HCT116 (cell line): ENCODE measurements at regions not wholly inside any gene's neighbourhood (a gene's known extent, or its start where the extent isn't known, plus 50 kb on each side); places are given as distances from the start of the nearest gene placed in this dataset.

Experiments
- ATAC-seq: fragments of 200-7000 bp; cut with Tn5 transposase; 2 replicates; pipeline ENCODE4 v1.9.1; 2020; ENCODE audit warnings: mild to moderate bottlenecking, moderate library complexity
- BruUV-seq: library from RNA; stranded (reverse); fragments of 400-500 nt; replicated peaks from 2 replicates; lab custom pipeline; 2021; lab: Mats Ljungman, UMichigan
- CTCF ChIA-PET: fragments of 300-600 bp; sonication (Branson Sonifier 250); formaldehyde crosslinking; loops from one replicate; lab custom pipeline; 2021; ENCODE audit warnings: antibody characterized with exemption; lab: Charles Lee
- POLR2A ChIA-PET: fragments of 300-600, 350-600 bp; sonication (Branson Sonifier 250); formaldehyde crosslinking; loops from one replicate; lab custom pipeline; 2021; ENCODE audit warnings: antibody characterized with exemption; lab: Charles Lee
- RAD21 ChIA-PET, 2 experiments: fragments of 300-600 bp; sonication (Branson Sonifier 250); formaldehyde crosslinking; loops; one replicate each; lab custom pipeline; 2023; ENCODE audit warnings: low total read pairs in 2 of 2; ENCODE audit not compliant: uncharacterized antibody in 2 of 2, unreplicated experiment in 2 of 2, low non-redundant PET in 1 of 2; lab: Charles Lee
- DNase-seq: peaks from one replicate; pipeline ENCODE4 v3.0.0-alpha.2; 2010; ENCODE audit warnings: low read depth, low spot score
- H2AFZ ChIP-seq: fragments of 200-600 bp; shearing (Covaris generic), sonication (generic); 2 replicates; pipeline ENCODE4 v1.6.1; 2017; ENCODE audit warnings: low read depth, mixed run types, mixed read lengths, antibody characterized with exemption, low read length; ENCODE audit not compliant: poor library complexity, severe bottlenecking
- H3K27ac ChIP-seq: 2 replicates; pipeline ENCODE4 v1.5.1; 2012; ENCODE audit warnings: low read depth, low read length
- H3K27me3 ChIP-seq: fragments of 200-600 bp; sonication (generic); 2 replicates; pipeline ENCODE4 v1.6.1; 2016; ENCODE audit warnings: mixed run types, low read length, mixed read lengths; ENCODE audit not compliant: insufficient read depth
- H3K36me3 ChIP-seq, 2 experiments: fragments of 200-500 bp in 1 of 2; fragments of 200-600 bp in 1 of 2; sonication (Bioruptor generic) in 1 of 2; sonication (generic) in 1 of 2; 2 replicates each; pipeline versions ENCODE4 v1.5.1 to v1.6.1; 2014 to 2016; ENCODE audit warnings: low read length in 2 of 2, inconsistent platforms in 1 of 2, mixed read lengths in 1 of 2, mixed run types in 1 of 2; ENCODE audit not compliant: insufficient read depth in 2 of 2, control insufficient read depth in 1 of 2
- H3K4me1 ChIP-seq, 2 experiments: fragments of 200-600 bp in 1 of 2; sonication (generic) in 1 of 2; 2 replicates each; pipeline versions ENCODE4 v1.5.1 to v1.6.1; 2012 to 2017; ENCODE audit warnings: low read length in 2 of 2, inconsistent platforms in 1 of 2, mild to moderate bottlenecking in 1 of 2, mixed read lengths in 1 of 2, mixed run types in 1 of 2, moderate library complexity in 1 of 2; ENCODE audit not compliant: insufficient read depth in 2 of 2, control insufficient read depth in 1 of 2
- H3K4me2 ChIP-seq: fragments of 200-600 bp; sonication (generic); 2 replicates; pipeline ENCODE4 v1.6.1; 2017; ENCODE audit warnings: mixed run types, low read length, mixed read lengths
- H3K4me3 ChIP-seq, 2 experiments: fragments of 200-600 bp in 1 of 2; sonication (generic) in 1 of 2; replicated peaks in 1 of 2; 2 replicates each; pipeline ENCODE4 v1.5.1; 2011 to 2016; ENCODE audit warnings: low read length in 2 of 2, control low read depth in 1 of 2, low read depth in 1 of 2, mild to moderate bottlenecking in 1 of 2, mixed read lengths in 1 of 2, mixed run types in 1 of 2
- H3K79me2 ChIP-seq: fragments of 200-600 bp; sonication (generic); 2 replicates; pipeline ENCODE4 v1.6.1; 2017; ENCODE audit warnings: mild to moderate bottlenecking, mixed run types, low read length, moderate library complexity, mixed read lengths; ENCODE audit not compliant: insufficient read depth
- H3K9ac ChIP-seq: fragments of 200-600 bp; sonication (generic); 2 replicates; pipeline ENCODE4 v1.6.1; 2016; ENCODE audit warnings: low read length, mixed read lengths
- H3K9me2 ChIP-seq: fragments of 200-600 bp; sonication (generic), shearing (Covaris generic); 2 replicates; pipeline ENCODE4 v1.6.1; 2017; ENCODE audit warnings: mixed run types, mild to moderate bottlenecking, moderate library complexity; ENCODE audit not compliant: insufficient read depth
- H3K9me3 ChIP-seq, 2 experiments: fragments of 200-500 bp in 1 of 2; fragments of 200-600 bp in 1 of 2; sonication (Bioruptor generic) in 1 of 2; sonication (generic) in 1 of 2; 2 replicates each; pipeline ENCODE4 v1.6.1; 2014 to 2017; ENCODE audit warnings: low read length in 2 of 2, mixed read lengths in 2 of 2, inconsistent platforms in 1 of 2, low read depth in 1 of 2, mild to moderate bottlenecking in 1 of 2, mixed run types in 1 of 2, moderate library complexity in 1 of 2; ENCODE audit not compliant: control insufficient read depth in 1 of 2, insufficient read depth in 1 of 2
- H4K20me1 ChIP-seq: fragments of 200-600 bp; sonication (generic), shearing (Covaris generic); 2 replicates; pipeline ENCODE4 v1.6.1; 2017; ENCODE audit warnings: mixed run types, mild to moderate bottlenecking, moderate library complexity; ENCODE audit not compliant: insufficient read depth
- ATF3 ChIP-seq: IDR thresholded peaks from 2 replicates; pipeline ENCODE4 v1.6.1; 2012
- CBX3 ChIP-seq: IDR thresholded peaks from 2 replicates; pipeline ENCODE4 v1.6.1; 2012; ENCODE audit warnings: low read depth
- CTCF ChIP-seq, 3 experiments: fragments of 200-600 bp in 1 of 3; sonication (generic) in 1 of 3; IDR thresholded peaks in 2 of 3; conservative IDR thresholded peaks in 1 of 3; 2 replicates each; pipeline ENCODE4 v1.5.1; 2012 to 2017; ENCODE audit warnings: low read depth in 2 of 3, low read length in 2 of 3, antibody characterized with exemption in 1 of 3, borderline replicate concordance in 1 of 3, control low read depth in 1 of 3, mild to moderate bottlenecking in 1 of 3, mixed read lengths in 1 of 3, mixed run types in 1 of 3, moderate library complexity in 1 of 3; ENCODE audit not compliant: insufficient read depth in 1 of 3
- EZH2 ChIP-seq: fragments of 200-600 bp; sonication (generic); IDR thresholded peaks from 2 replicates; pipeline ENCODE4 v1.6.1; 2017; ENCODE audit warnings: antibody characterized with exemption, mixed run types
- EZH2phosphoT487 ChIP-seq: fragments of 200-600 bp; IDR thresholded peaks from 2 replicates; pipeline ENCODE4 v1.6.1; 2018; ENCODE audit warnings: antibody characterized with exemption, borderline replicate concordance
- JUND ChIP-seq: IDR thresholded peaks from 2 replicates; pipeline ENCODE4 v1.6.1; 2012
- POLR2A ChIP-seq: IDR thresholded peaks from 2 replicates; pipeline ENCODE4 v1.7.0; 2011; ENCODE audit warnings: borderline replicate concordance; ENCODE audit not compliant: insufficient read depth, insufficient read length; ENCODE audit errors: extremely low read depth
- POLR2AphosphoS5 ChIP-seq: IDR thresholded peaks from 2 replicates; pipeline ENCODE4 v1.6.1; 2011; ENCODE audit warnings: mild to moderate bottlenecking, low read depth, low read length, moderate library complexity
- REST ChIP-seq: IDR thresholded peaks from 2 replicates; pipeline ENCODE4 v1.6.1; 2012; ENCODE audit warnings: low read depth
- SIN3A ChIP-seq: IDR thresholded peaks from 2 replicates; pipeline ENCODE4 v1.6.1; 2012; ENCODE audit warnings: low read depth
- SRF ChIP-seq: IDR thresholded peaks from 2 replicates; pipeline ENCODE4 v1.6.1; 2012; ENCODE audit warnings: low read depth
- TCF7L2 ChIP-seq: IDR thresholded peaks from 2 replicates; pipeline ENCODE4 v1.7.0; 2011; ENCODE audit warnings: borderline replicate concordance, inconsistent platforms; ENCODE audit not compliant: insufficient read depth, insufficient read length; ENCODE audit errors: extremely low read depth
- YY1 ChIP-seq: IDR thresholded peaks from 2 replicates; pipeline ENCODE4 v1.6.1; 2011; ENCODE audit warnings: low read length, low read depth, moderate library complexity, mild to moderate bottlenecking; ENCODE audit not compliant: insufficient replicate concordance; ENCODE audit errors: extremely low read depth
- ZFX ChIP-seq: fragments of 450-650 bp; IDR thresholded peaks from 2 replicates; pipeline ENCODE4 v1.6.1; 2017
- ZNF274 ChIP-seq: fragments of 200-500 bp; sonication (Bioruptor generic); IDR thresholded peaks from 2 replicates; pipeline ENCODE4 v1.6.1; 2014; ENCODE audit warnings: mild to moderate bottlenecking, low read depth, low read length, inconsistent platforms
- intact Hi-C: fragments of 100-400 bp; cut with micrococcal nuclease; formaldehyde crosslinking; loops from 2 replicates; pipeline ENCODE4 v1.10.0; 2022
- TF ChIP-seq, protein P1 (sequence below): IDR thresholded peaks from 2 replicates; pipeline ENCODE4 v1.6.1; 2012

DNA sequence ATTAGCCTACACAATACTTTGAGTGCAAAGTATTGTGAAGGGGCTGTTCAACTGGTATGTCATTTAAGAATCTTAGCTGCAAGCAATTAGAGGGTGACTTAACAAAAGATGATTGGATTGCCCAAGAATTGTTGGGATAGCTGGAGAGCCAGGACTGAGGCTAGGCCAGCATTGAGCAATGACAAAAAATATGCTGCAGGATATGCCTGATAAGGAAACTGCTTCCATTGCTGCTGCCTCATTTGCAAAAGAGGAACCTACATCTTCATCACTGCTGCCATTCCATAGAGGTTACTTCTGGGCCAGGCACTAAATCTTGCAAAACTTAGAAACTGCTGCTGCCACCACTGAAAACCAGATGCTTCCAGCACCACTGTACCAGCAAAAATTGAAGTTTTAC is 108.0 kb upstream of the TBC1D5 start:
- CTCF ChIA-PET: no interaction called here
- no peak for DNase-seq

More for the DNA sequence above, 108.0 kb upstream of the TBC1D5 start:
- H3K9ac ChIP-seq: no peak overlapping the region
- H2AFZ ChIP-seq: no peak overlapping the region
- H3K9me3 ChIP-seq: no peaks in the 10 kb centered on the region
- no peaks in the 10 kb centered on the region for H3K4me1 ChIP-seq
- POLR2A ChIA-PET: no interaction called here
- H3K27me3 ChIP-seq: no peaks in the 10 kb centered on the region
- H3K27ac ChIP-seq: no peak overlapping the region
- RAD21 ChIA-PET: no interaction called here
- ATAC-seq: no peak
- H3K4me3 ChIP-seq: no peak overlapping the region
- no peaks in the 10 kb centered on the region for H3K79me2 ChIP-seq
- H3K9me2 ChIP-seq: no peaks in the 10 kb centered on the region
- TF ChIP-seq ATF3 (no peak), ZFX (no peak), SIN3A (no peak), YY1 (no peak), POLR2A (no peak), EZH2phosphoT487 (no peak), JUND (no peak), CTCF (IDR thresholded peaks at IDR 0.05 in 2 of 3, conservative IDR thresholded peaks at IDR 0.05 in 1 of 3; ENCODE audit: borderline replicate concordance in 1 of 3, insufficient read depth in 1 of 3, low read depth in 2 of 3, low read length in 2 of 3) (no peak), ZNF274 (no peak), CBX3 (no peak), REST (no peak), POLR2AphosphoS5 (no peak), TCF7L2 (no peak), EZH2 (no peak), SRF (no peak)
- TF ChIP-seq, protein P1, sequence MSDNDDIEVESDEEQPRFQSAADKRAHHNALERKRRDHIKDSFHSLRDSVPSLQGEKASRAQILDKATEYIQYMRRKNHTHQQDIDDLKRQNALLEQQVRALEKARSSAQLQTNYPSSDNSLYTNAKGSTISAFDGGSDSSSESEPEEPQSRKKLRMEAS: no peak
- H3K4me2 ChIP-seq: no peak overlapping the region
- no peaks in the 10 kb centered on the region for H4K20me1 ChIP-seq
- H3K36me3 ChIP-seq: no peaks in the 10 kb centered on the region
- no TSS peak for BruUV-seq
- intact Hi-C loops: no loop called here
